ENCODE measurements at regions not wholly inside any gene's neighbourhood (a gene's known extent, or its start where the extent isn't known, plus 50 kb on each side); places are given as distances from the start of the nearest gene placed in this dataset.

- no peak for DNase-seq (ENCODE audit: low read depth)
- no peak overlapping the region for H3K4me3 ChIP-seq (ENCODE audit: low read depth, low read length)
- TF ChIP-seq CTCF (IDR thresholded peaks at IDR 0.05; ENCODE audit: control insufficient read depth, extremely low read depth, insufficient read depth): no peak
Measured at GRCh38 chr4:53684136-53685130, 93.1 kb upstream of the LNX1 start.

- no peak for DNase-seq (ENCODE audit: low read depth)
- no peak for TF ChIP-seq CTCF (IDR thresholded peaks at IDR 0.05; ENCODE audit: control insufficient read depth, extremely low read depth, insufficient read depth)
- no peak overlapping the region for H3K4me3 ChIP-seq (ENCODE audit: low read depth, low read length)
Measured at GRCh38 chr4:53682908-53683307, 91.6 kb upstream of the LNX1 start.

- no peak for TF ChIP-seq CTCF (IDR thresholded peaks at IDR 0.05; ENCODE audit: control insufficient read depth, extremely low read depth, insufficient read depth)
- no peak overlapping the region for H3K4me3 ChIP-seq (ENCODE audit: low read depth, low read length)
- no peak for DNase-seq (ENCODE audit: low read depth)
Measured at GRCh38 chr4:53682196-53682595, 90.9 kb upstream of the LNX1 start.

GRCh38 chr4:53680598-53680997 lies 89.3 kb upstream of the LNX1 start:
- DNase-seq (ENCODE audit: low read depth): no peak
- no peak for TF ChIP-seq CTCF (IDR thresholded peaks at IDR 0.05; ENCODE audit: control insufficient read depth, extremely low read depth, insufficient read depth)
- no peak overlapping the region for H3K4me3 ChIP-seq (ENCODE audit: low read depth, low read length)

GRCh38 chr4:53680168-53680567 lies 88.9 kb upstream of the LNX1 start:
- H3K4me3 ChIP-seq (ENCODE audit: low read depth, low read length): no peak overlapping the region
- DNase-seq (ENCODE audit: low read depth): no peak
- no peak for TF ChIP-seq CTCF (IDR thresholded peaks at IDR 0.05; ENCODE audit: control insufficient read depth, extremely low read depth, insufficient read depth)

- no peak for DNase-seq (ENCODE audit: low read depth)
- no peak for TF ChIP-seq CTCF (IDR thresholded peaks at IDR 0.05; ENCODE audit: control insufficient read depth, extremely low read depth, insufficient read depth)
- H3K4me3 ChIP-seq (ENCODE audit: low read depth, low read length): no peak overlapping the region
Measured at GRCh38 chr4:53676402-53676871, 85.2 kb upstream of the LNX1 start.
